ENCODE measurements at regions not wholly inside any gene's neighbourhood (a gene's known extent, or its start where the extent isn't known, plus 50 kb on each side); places are given as distances from the start of the nearest gene placed in this dataset.
A peak's percentile ranks its signal among the peaks of the same experiment; 100 is the strongest.

DNA sequence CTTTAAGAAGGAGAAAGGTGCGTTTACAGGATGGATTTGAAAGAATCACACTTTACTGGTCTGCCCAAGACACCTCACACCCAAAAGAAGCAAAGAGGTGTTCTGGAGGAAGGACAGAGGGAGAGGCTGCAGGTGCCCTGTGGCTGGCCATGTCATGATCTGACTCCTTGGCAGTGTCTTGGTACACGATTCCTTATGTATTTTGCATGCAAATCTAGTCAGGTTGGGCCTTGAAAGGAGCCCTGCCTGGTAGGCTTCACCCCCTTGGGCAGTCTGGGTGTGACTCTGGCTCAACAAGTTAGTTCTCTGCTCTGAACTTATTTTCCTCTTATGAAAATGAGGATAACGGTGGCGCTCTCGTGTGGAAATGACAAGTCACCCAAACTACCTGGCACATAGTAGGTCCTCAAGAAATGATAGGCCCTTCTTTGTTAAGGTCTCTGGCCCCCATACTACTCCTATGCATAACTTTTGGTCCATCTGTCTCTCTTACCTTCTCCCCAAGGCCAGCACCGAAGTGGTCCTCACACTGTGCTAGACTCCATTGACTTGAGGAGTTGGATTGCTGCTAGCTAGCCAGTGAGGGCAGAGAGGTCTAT is 212.5 kb downstream of the SEMA6A start:
- DNase-seq, result no peak

DNA sequence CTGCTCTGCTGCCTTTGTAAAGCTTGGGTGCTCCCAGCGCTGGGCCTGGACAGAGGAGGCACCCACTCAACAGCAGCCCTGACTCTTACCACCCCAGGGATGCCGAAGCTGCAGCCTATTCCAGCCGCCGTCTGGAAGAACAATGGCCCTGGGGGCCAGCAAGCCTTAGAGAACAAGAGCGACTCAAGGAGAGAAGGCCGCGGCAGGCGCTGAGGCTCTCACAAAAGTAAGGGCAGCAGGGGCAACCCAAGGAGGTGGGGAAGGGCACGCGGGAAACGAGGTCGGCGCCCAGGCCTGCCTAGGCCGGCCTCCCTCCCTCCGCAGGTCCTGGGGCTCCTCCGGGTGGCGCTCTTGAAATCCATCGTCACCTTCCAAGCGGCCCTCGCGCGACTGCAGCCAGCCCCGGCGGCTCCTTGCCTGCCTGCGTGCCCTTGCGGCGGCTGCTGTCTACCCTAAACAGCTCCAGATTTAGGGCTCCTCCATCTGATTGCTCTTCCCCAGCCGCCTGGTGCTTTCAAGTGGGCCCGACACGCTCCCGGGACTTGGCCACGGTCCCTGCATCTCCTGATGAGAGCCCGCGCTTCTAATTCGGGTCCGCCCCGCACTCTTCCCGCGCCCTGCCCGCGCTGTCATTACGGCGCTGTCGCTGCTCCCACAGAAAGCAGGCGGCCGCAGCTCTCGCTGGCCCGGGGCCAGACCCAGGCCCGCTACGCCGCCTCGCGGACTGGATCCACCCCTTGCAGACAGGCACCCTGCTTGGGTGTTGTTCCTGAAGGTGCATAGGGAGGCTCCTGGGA is 213.3 kb downstream of the SEMA6A start:
- peak; percentile 26 to 73 (median 48) for DNase-seq

- DNase-seq, result peak; percentile 66 to 72 (median 69)
These were observed 214.4 kb downstream of the SEMA6A start for GRCh38 chr5:116360008-116360853.

GRCh38 chr5:116359592-116359991 is 215.0 kb downstream of the SEMA6A start:
- peak in 1 of 3 donors; percentile 18 for DNase-seq

DNA sequence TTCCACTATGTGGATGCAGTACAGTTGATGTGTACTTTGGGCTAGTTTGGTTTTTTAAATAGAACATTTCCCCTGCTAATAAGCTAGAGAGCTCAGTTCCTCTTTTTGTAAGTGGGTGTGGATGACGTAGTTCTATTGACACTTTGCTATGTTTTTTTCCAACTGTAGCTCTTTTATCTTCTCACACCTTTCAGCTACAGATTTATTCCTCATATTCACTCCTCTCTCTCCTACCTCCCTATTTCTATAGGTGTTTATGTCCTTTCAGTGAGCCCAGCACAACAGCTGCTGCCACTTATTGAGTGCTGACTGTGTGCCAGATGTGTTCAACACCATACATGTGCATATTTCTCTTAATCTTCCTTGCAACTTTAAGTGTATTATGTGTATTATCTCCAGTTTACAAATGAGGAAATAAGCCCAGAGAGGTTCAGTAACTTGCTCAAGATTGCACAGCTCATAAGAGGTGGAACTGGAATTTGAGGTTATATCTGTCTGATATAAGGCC is 215.7 kb downstream of the SEMA6A start:
- peak in 1 of 3 donors; percentile 19 for DNase-seq

GRCh38 chr5:116358015-116358523 is 216.6 kb downstream of the SEMA6A start:
- no peak for DNase-seq

DNA sequence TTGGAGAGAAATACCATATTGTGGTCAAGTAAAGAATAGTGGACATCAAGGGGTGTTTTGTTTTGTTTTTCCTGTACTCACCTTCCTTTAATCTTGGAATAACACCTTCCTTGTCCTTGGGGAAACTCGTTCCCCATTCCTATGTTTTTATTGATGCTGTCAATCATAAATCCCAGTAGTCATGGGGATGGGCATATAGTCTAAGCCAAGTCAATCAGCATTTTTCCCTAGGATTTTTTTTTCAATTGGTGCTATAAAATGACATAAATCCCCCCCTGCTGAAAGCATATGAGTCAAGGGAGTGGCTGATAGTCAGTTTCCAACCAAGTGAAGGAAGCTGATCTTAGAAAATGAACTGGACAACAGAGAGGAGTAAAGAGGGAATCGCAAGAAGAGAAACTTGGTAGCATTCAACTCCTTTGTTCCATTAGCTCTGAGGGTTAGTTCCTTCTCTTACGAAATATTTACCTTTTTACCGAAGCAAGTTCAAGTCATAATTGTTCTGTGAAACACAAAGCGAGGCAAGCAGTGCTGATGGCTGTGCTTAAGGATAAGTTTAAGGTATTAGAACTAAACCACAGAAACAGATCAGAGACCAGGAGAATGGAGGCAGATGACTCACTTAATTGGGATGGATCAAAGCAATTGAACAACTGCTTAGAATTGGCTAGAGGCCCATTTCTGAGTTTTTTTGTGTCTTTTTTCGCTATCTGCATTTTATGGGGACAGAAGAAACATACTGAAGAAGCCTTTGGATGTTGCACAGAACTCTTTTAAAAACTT is 218.6 kb downstream of the SEMA6A start:
- no peak for DNase-seq

- no peak for DNase-seq
These were observed 219.9 kb downstream of the SEMA6A start for GRCh38 chr5:116354699-116355098.

GRCh38 chr5:116347657-116348056 is 227.0 kb downstream of the SEMA6A start:
- no peak for DNase-seq

DNA sequence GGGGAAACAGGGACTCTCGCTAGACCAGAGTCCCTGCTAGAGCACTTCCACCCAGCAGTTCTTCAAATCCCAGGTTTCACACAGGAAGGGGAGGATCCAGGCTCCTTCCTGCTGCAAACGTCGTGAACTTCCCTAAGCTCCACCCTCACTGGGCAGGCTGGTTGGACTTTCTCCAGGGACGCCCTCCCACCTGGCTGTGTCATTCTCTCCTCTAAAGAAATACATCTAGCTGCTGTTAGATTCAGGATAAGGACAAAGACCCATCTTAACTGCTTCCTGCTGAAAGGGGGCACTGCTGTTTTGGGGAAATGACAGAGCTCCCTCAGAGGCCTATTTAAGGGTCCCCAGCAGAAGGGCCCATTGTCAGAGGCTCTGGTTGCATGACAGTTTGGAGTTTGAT is 230.7 kb downstream of the SEMA6A start:
- DNase-seq, result peak in 1 of 3 donors; percentile 26

Measured in muscle of back (tissue), 3 donors.